GM18870 (cell line): ENCODE measurements at regions not wholly inside any gene's neighbourhood (a gene's known extent, or its start where the extent isn't known, plus 50 kb on each side); places are given as distances from the start of the nearest gene placed in this dataset.

Experiments used
- ATAC-seq: cut with Tn5 transposase; IDR thresholded peaks from one replicate; pipeline ENCODE4 v1.9.1; 2021; ENCODE audit warnings: moderate library complexity; ENCODE audit not compliant: unreplicated experiment

- no peak for ATAC-seq
Measured at GRCh38 chr13:109671919-109672318, 114.5 kb downstream of the IRS2 start.

GRCh38 chr13:109670776-109671175 lies 115.6 kb downstream of the IRS2 start:
- no peak for ATAC-seq

GRCh38 chr13:109669956-109670355 lies 116.4 kb downstream of the IRS2 start:
- no peak for ATAC-seq

DNA sequence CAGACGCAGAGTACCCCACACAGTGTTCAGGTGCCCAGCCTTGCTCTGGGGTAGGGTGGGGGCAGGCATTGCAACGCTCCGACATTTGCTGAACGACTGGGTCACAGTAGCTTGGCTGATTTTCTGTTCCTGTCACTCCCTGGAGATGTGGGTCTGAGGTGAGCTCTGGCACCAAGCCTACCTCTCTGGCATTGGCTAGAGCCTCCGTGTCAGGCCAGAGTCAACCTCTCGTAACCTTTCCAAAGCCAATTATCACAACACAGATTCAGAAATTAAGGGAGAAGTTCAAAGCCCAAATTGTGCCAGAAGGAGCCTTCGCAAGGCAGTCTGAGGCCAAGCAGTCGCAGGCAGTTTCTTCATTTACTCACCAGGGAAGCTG lies 117.2 kb downstream of the IRS2 start:
- no peak for ATAC-seq

- ATAC-seq = no peak
Measured at GRCh38 chr13:109668433-109669233, 117.8 kb downstream of the IRS2 start.

GRCh38 chr13:109667807-109668291 lies 118.5 kb downstream of the IRS2 start:
- ATAC-seq = no peak

- no peak for ATAC-seq
Measured at GRCh38 chr13:109667056-109667455, 119.3 kb downstream of the IRS2 start.

DNA sequence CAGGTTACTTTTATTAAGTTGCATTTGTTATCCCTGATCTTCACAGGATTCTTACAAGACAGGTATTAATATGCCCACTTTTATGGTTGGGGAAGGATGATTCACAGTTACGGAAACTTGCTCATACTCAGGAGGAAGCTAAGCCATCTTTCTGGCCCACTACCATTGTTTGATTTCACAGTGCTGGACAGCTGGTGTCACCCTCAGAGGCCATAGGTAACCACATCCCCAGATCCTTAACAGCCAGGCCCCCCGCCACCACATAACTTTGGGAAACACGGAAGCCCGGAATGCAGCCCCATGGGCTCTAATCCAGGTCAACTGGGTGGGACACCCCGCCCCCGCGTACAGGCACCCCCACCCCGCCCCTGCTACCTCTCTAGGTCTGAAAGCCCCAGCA lies 119.7 kb downstream of the IRS2 start:
- ATAC-seq = no peak

GRCh38 chr13:109665781-109666249 lies 120.6 kb downstream of the IRS2 start:
- no peak for ATAC-seq

DNA sequence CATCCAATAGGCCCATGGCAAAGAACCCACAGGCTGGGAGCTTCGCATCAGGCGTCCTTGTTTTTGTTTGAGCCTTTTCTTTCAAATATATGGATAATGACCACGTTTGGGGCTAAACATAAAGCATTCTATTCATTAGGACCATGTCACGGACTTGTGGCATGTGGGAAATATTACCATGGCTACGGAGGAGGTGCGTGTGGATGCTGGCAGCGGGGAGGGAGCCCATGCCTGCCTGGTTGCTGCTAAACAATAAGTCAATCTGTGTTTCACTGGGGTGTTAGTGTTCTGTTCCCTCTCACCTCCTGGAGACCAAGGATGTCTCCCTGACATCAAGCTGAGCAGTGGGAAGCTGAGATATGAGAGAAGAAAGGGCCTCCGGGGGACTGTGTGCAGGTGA lies 121.1 kb downstream of the IRS2 start:
- ATAC-seq = no peak

DNA sequence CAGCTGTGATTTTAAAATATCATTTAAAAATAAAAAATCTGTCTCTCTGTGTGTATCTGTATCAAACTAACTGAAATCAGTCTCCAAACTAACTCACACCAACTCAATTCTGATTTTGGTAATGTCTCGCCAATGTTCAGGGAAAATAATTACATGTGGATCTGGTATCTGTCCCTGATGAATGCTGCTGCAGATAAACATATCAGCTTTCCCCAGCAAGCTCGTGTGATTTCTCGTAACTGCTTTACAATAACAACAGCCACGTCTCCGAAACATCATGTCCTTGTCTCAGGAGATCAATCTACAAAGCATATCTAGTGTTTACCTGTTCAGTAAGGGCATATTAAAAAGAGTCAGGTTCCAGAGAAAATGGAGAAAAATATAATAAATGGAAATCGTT lies 129.0 kb downstream of the IRS2 start:
- no peak for ATAC-seq

DNA sequence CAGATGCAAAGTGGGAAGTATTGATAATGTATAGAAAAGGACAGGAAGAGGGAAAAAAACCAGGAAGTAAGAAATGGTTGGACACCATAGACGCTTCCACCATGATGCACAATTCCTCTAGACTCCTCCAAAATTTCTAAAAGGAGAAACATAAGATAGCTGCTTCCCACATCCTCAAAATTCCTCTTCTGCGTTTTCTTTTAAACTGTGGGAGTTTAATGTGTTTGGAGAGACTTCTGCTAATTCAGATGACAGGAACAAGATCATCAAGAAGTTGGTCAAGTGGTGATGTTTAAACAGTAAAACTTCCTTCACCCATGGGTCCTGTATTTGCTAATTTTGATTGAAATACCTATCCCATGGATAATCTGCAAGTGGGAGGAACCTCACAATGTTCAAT lies 130.2 kb downstream of the IRS2 start:
- ATAC-seq = no peak

- ATAC-seq = no peak
Measured at GRCh38 chr13:109655611-109656010, 130.8 kb downstream of the IRS2 start.

- no peak for ATAC-seq
Measured at GRCh38 chr13:109655206-109655600, 131.2 kb downstream of the IRS2 start.

DNA sequence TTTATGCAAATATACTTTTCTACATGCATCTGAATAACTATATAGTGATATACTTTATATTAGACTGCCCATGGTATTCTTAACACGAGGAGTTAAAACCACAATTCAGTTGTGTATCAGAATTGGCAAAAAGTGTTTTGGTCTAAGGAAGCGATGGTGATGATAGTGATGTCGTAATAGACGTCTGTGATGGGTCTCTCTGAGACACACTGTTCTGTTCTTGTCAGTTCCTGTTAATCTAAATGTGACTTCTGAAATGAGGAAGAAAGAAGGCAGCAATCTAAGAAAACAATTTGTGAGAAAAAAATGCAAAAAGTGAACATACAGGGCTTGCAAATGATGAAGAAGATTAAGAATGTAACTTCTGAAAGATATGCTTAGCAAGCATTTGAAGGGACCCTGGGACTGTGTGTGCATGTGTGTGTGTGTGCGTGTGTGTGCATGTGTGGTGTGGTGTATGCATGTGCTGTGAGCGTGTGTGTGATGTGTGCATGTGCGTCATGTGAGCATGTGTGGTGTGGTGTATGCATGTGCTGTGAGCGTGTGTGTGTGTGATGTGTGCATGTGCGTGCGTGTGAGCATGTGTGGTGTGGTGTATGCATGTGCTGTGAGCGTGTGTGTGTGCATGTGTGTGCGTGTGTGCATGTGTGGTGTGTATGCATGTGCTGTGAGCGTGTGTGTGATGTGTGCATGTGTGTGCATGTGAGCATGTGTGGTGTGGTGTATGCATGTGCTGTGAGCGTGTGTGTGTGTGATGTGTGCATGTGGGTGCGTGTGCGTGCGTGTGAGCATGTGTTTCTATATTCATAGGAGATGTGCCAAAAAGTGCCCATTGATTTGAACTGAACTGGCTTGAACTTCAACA lies 131.8 kb downstream of the IRS2 start:
- ATAC-seq = no peak

- no peak for ATAC-seq
Measured at GRCh38 chr13:109652531-109652930, 133.9 kb downstream of the IRS2 start.

- no peak for ATAC-seq
Measured at GRCh38 chr13:109651854-109652253, 134.5 kb downstream of the IRS2 start.

- no peak for ATAC-seq
Measured at GRCh38 chr13:109651311-109651710, 135.1 kb downstream of the IRS2 start.

DNA sequence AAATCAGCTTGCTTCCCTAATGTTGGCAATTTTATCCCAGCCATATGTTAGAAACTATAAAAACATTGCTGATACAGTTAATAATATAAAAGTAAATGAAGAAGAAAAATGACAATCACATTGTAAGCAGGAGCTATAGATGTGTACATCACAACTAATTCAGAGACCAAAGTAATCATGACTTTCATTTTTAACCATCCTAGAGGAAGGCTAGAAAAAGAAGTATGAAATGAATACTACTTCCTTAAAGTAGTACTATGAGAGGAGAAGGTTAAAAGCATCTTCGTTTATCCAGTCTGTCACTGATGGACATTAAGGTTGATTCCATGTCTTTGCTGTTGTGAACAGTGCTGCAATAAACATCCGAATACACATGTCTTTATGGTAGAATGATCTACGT lies 135.5 kb downstream of the IRS2 start:
- ATAC-seq = no peak

GRCh38 chr13:109649713-109650112 lies 136.7 kb downstream of the IRS2 start:
- ATAC-seq = no peak

GRCh38 chr13:109647699-109648098 lies 138.7 kb downstream of the IRS2 start:
- ATAC-seq = no peak

GRCh38 chr13:109647053-109647452 lies 139.3 kb downstream of the IRS2 start:
- no peak for ATAC-seq
